Caco-2 (cell line): ENCODE measurements at regions not wholly inside any gene's neighbourhood (a gene's known extent, or its start where the extent isn't known, plus 50 kb on each side); places are given as distances from the start of the nearest gene placed in this dataset.

ENCODE experiments used
- BruUV-seq: library from RNA; stranded (reverse); fragments of 400-500 nt; replicated peaks from 2 replicates; lab custom pipeline; 2021; lab: Mats Ljungman, UMichigan
- CTCF ChIA-PET: fragments of 300-600 bp; sonication (Branson Sonifier 250); formaldehyde crosslinking; loops from one replicate; lab custom pipeline; 2022; ENCODE audit warnings: antibody characterized with exemption; lab: Charles Lee
- POLR2A ChIA-PET: fragments of 300-600 bp; sonication (Branson Sonifier 250); formaldehyde crosslinking; loops from one replicate; lab custom pipeline; 2022; ENCODE audit warnings: antibody characterized with exemption; lab: Charles Lee
- DNase-seq, 2 experiments: peaks; one replicate each; pipeline versions ENCODE4 v3.0.0 to v3.0.0-alpha.2; 2020 to 2022
- H3K27me3 ChIP-seq: replicated peaks from 2 replicates; pipeline ENCODE4 v1.6.0; 2011; ENCODE audit warnings: low read length; ENCODE audit not compliant: control insufficient read depth, insufficient read depth
- H3K36me3 ChIP-seq: 2 replicates; pipeline ENCODE4 v1.5.1; 2011; ENCODE audit warnings: low read length; ENCODE audit not compliant: control insufficient read depth, insufficient read depth
- H3K4me1 ChIP-seq: fragments of 250-450 bp; sonication (Bioruptor Pico); 2 replicates; pipeline ENCODE4 v1.5.1; 2020; ENCODE audit warnings: mild to moderate bottlenecking
- H3K4me3 ChIP-seq: 2 replicates; pipeline ENCODE4 v1.5.1; 2011; ENCODE audit warnings: low read depth, mild to moderate bottlenecking, control low read depth, low read length
- H3K9me3 ChIP-seq: fragments of 250-450 bp; sonication (Bioruptor Pico); 2 replicates; pipeline ENCODE4 v1.5.1; 2020; ENCODE audit warnings: mild to moderate bottlenecking, moderate library complexity
- H3K27ac Mint-ChIP-seq: one replicate; pipeline ENCODE4 v1.8.0; 2022; ENCODE audit warnings: mixed read lengths; ENCODE audit not compliant: unreplicated experiment
- H3K27me3 Mint-ChIP-seq: one replicate; pipeline ENCODE4 v1.8.0; 2022; ENCODE audit warnings: mixed read lengths; ENCODE audit not compliant: insufficient read depth, unreplicated experiment
- H3K36me3 Mint-ChIP-seq: one replicate; pipeline ENCODE4 v1.8.0; 2022; ENCODE audit warnings: mild to moderate bottlenecking, mixed read lengths; ENCODE audit not compliant: insufficient read depth, unreplicated experiment
- H3K4me1 Mint-ChIP-seq: one replicate; pipeline ENCODE4 v1.8.0; 2022; ENCODE audit warnings: low read depth, mixed read lengths; ENCODE audit not compliant: unreplicated experiment
- H3K4me3 Mint-ChIP-seq: one replicate; pipeline ENCODE4 v1.8.0; 2022; ENCODE audit warnings: mild to moderate bottlenecking, moderate library complexity, mixed read lengths; ENCODE audit not compliant: unreplicated experiment
- H3K9me3 Mint-ChIP-seq: one replicate; pipeline ENCODE4 v1.8.0; 2022; ENCODE audit warnings: mixed read lengths; ENCODE audit not compliant: unreplicated experiment
- CTCF ChIP-seq, 2 experiments: fragments of 200-600 bp in 1 of 2; IDR thresholded peaks; 1 replicate in 1 of 2; 2 replicates in 1 of 2; pipeline versions ENCODE4 v1.5.1 to v1.8.0; 2011 to 2022; ENCODE audit warnings: antibody characterized with exemption in 1 of 2, control low read depth in 1 of 2, inconsistent platforms in 1 of 2, low read depth in 1 of 2, low read length in 1 of 2, mild to moderate bottlenecking in 1 of 2, moderate library complexity in 1 of 2; ENCODE audit not compliant: insufficient read depth in 1 of 2, severe bottlenecking in 1 of 2, unreplicated experiment in 1 of 2
- intact Hi-C: fragments of 100-400 bp; cut with micrococcal nuclease; formaldehyde crosslinking; loops from one replicate; pipeline ENCODE4 v1.10.0; 2022; ENCODE audit not compliant: unreplicated experiment

- no peaks in the 10 kb centered on the region for H3K9me3 Mint-ChIP-seq
- H3K36me3 ChIP-seq = no peaks in the 10 kb centered on the region
- CTCF ChIA-PET = no interaction called here
- no peaks in the 10 kb centered on the region for H3K36me3 Mint-ChIP-seq
- no peak overlapping the region for H3K4me3 ChIP-seq
- BruUV-seq = no TSS peak
- intact Hi-C loops = no loop called here
- H3K9me3 ChIP-seq = no peaks in the 10 kb centered on the region
- H3K27ac Mint-ChIP-seq = no peak overlapping the region
- TF ChIP-seq CTCF (IDR thresholded peaks at IDR 0.05; ENCODE audit: insufficient read depth in 1 of 2, low read depth in 1 of 2, low read length in 1 of 2, severe bottlenecking in 1 of 2, unreplicated experiment in 1 of 2) = no peak
- peaks cover 10% of the 10 kb centered on the region for H3K27me3 Mint-ChIP-seq
- POLR2A ChIA-PET = no interaction called here
- no peak for DNase-seq
- H3K27me3 ChIP-seq = no peaks in the 10 kb centered on the region
- H3K4me1 Mint-ChIP-seq = no peaks in the 10 kb centered on the region
- H3K4me1 ChIP-seq = no peaks in the 10 kb centered on the region
- no peak overlapping the region for H3K4me3 Mint-ChIP-seq
Measured at GRCh38 chr20:39800111-39800510, 838.0 kb downstream of the DHX35 start.

GRCh38 chr20:39799366-39799965 is 837.3 kb downstream of the DHX35 start:
- no peak for DNase-seq
- CTCF ChIA-PET = no interaction called here
- Histone ChIP-seq H3K36me3 (no peaks in the 10 kb centered on the region), H3K9me3 (no peaks in the 10 kb centered on the region), H3K27me3 (no peaks in the 10 kb centered on the region), H3K4me3 (no peak overlapping the region), H3K4me1 (no peaks in the 10 kb centered on the region)
- Mint-ChIP-seq H3K4me3 (no peak overlapping the region), H3K27me3 (peaks cover 10% of the 10 kb centered on the region), H3K4me1 (no peaks in the 10 kb centered on the region), H3K36me3 (no peaks in the 10 kb centered on the region), H3K27ac (no peak overlapping the region), H3K9me3 (no peaks in the 10 kb centered on the region)
- no TSS peak for BruUV-seq
- intact Hi-C loops = no loop called here
- POLR2A ChIA-PET = no interaction called here
- TF ChIP-seq CTCF (IDR thresholded peaks at IDR 0.05; ENCODE audit: insufficient read depth in 1 of 2, low read depth in 1 of 2, low read length in 1 of 2, severe bottlenecking in 1 of 2, unreplicated experiment in 1 of 2) = no peak

- peaks cover 7% of the 10 kb centered on the region for H3K27me3 Mint-ChIP-seq
- H3K4me3 Mint-ChIP-seq = no peak overlapping the region
- H3K27ac Mint-ChIP-seq = no peak overlapping the region
- H3K4me1 ChIP-seq = no peaks in the 10 kb centered on the region
- BruUV-seq = no TSS peak
- no peak overlapping the region for H3K4me3 ChIP-seq
- POLR2A ChIA-PET = no interaction called here
- no peaks in the 10 kb centered on the region for H3K4me1 Mint-ChIP-seq
- TF ChIP-seq CTCF (IDR thresholded peaks at IDR 0.05; ENCODE audit: insufficient read depth in 1 of 2, low read depth in 1 of 2, low read length in 1 of 2, severe bottlenecking in 1 of 2, unreplicated experiment in 1 of 2) = no peak
- H3K36me3 ChIP-seq = no peaks in the 10 kb centered on the region
- CTCF ChIA-PET = interaction anchor here (0.6 kb wide), 1 partner anchor 132 kb away, joined by 7 read pairs; no protein-coding TSS in a partner anchor
- intact Hi-C loops = no loop called here
- H3K9me3 Mint-ChIP-seq = no peaks in the 10 kb centered on the region
- H3K36me3 Mint-ChIP-seq = no peaks in the 10 kb centered on the region
- no peak for DNase-seq
- no peaks in the 10 kb centered on the region for H3K27me3 ChIP-seq
- no peaks in the 10 kb centered on the region for H3K9me3 ChIP-seq
Measured at GRCh38 chr20:39795401-39796272, 833.5 kb downstream of the DHX35 start.
